Liver (tissue), 8 donors: ENCODE measurements at regions not wholly inside any gene's neighbourhood (a gene's known extent, or its start where the extent isn't known, plus 50 kb on each side); places are given as distances from the start of the nearest gene placed in this dataset.

Source experiments
- DNase-seq: peaks from one replicate; pipeline ENCODE4 v3.0.0-alpha.2; 2017; ENCODE audit warnings: low spot score
- H3K27ac ChIP-seq, 2 donors: one replicate each; pipeline ENCODE4 v1.7.0; 2013; ENCODE audit warnings: inconsistent platforms in 2 of 2, low read length in 2 of 2, control low read depth in 1 of 2, low read depth in 1 of 2, mild to moderate bottlenecking in 1 of 2
- H3K27me3 ChIP-seq, 4 donors: one replicate each; pipeline versions ENCODE4 v1.6.1 to v1.7.0; 2013; ENCODE audit warnings: low read length in 3 of 4, inconsistent platforms in 1 of 4, mild to moderate bottlenecking in 1 of 4, moderate library complexity in 1 of 4; ENCODE audit not compliant: control insufficient read depth in 4 of 4, insufficient read depth in 4 of 4
- H3K36me3 ChIP-seq, 4 donors: one replicate each; pipeline versions ENCODE4 v1.6.1 to v1.7.0; 2013; ENCODE audit warnings: low read length in 3 of 4, mild to moderate bottlenecking in 3 of 4, low read depth in 1 of 4, moderate library complexity in 1 of 4; ENCODE audit not compliant: control insufficient read depth in 4 of 4, insufficient read depth in 3 of 4
- H3K4me1 ChIP-seq, 4 donors: one replicate each; pipeline versions ENCODE4 v1.6.1 to v1.7.0; 2013; ENCODE audit warnings: low read length in 3 of 4, mild to moderate bottlenecking in 3 of 4, moderate library complexity in 1 of 4; ENCODE audit not compliant: control insufficient read depth in 4 of 4, insufficient read depth in 4 of 4
- H3K4me3 ChIP-seq, 3 donors: one replicate each; pipeline versions ENCODE4 v1.6.1 to v1.7.0; 2013; ENCODE audit warnings: low read length in 3 of 3, control low read depth in 1 of 3, low read depth in 1 of 3, mild to moderate bottlenecking in 1 of 3
- H3K9ac ChIP-seq, 2 donors: one replicate each; pipeline ENCODE4 v1.7.0; 2013; ENCODE audit warnings: low read length in 2 of 2, mild to moderate bottlenecking in 2 of 2, moderate library complexity in 2 of 2, control low read depth in 1 of 2, low read depth in 1 of 2
- H3K9me3 ChIP-seq, 4 donors: one replicate each; pipeline versions ENCODE4 v1.6.1 to v1.7.0; 2013; ENCODE audit warnings: low read length in 3 of 4; ENCODE audit not compliant: control insufficient read depth in 4 of 4
- ATF3 ChIP-seq: IDR thresholded peaks from 2 replicates; pipeline ENCODE4 v1.6.1; 2016; ENCODE audit warnings: antibody characterized with exemption
- CTCF ChIP-seq: fragments of 150-350 bp; IDR thresholded peaks from 2 replicates; pipeline ENCODE4 v1.5.1; 2017; ENCODE audit warnings: improper control_type of control experiment, low read depth, low read length; ENCODE audit not compliant: missing input control
- EGR1 ChIP-seq, 2 donors: IDR thresholded peaks; 2 replicates each; pipeline ENCODE4 v1.6.1; 2016 to 2018; ENCODE audit warnings: antibody characterized with exemption in 2 of 2, low read depth in 2 of 2
- FOXA1 ChIP-seq: IDR thresholded peaks from 2 replicates; pipeline ENCODE4 v1.6.1; 2016; ENCODE audit warnings: antibody characterized with exemption
- HNF4G ChIP-seq: IDR thresholded peaks from 2 replicates; pipeline ENCODE4 v1.6.1; 2016; ENCODE audit warnings: antibody characterized with exemption
- JUND ChIP-seq, 2 donors: IDR thresholded peaks; 2 replicates each; pipeline ENCODE4 v1.6.1; 2016; ENCODE audit warnings: antibody characterized with exemption in 2 of 2
- MAX ChIP-seq: IDR thresholded peaks from 2 replicates; pipeline ENCODE4 v1.6.1; 2016; ENCODE audit warnings: antibody characterized with exemption
- NR2F2 ChIP-seq: IDR thresholded peaks from 2 replicates; pipeline ENCODE4 v1.6.1; 2016; ENCODE audit warnings: antibody characterized with exemption
- RXRA ChIP-seq, 2 donors: IDR thresholded peaks; 2 replicates each; pipeline ENCODE4 v1.6.1; 2017 to 2018; ENCODE audit warnings: antibody characterized with exemption in 2 of 2, mild to moderate bottlenecking in 1 of 2
- SP1 ChIP-seq: IDR thresholded peaks from 2 replicates; pipeline ENCODE4 v1.6.1; 2018; ENCODE audit warnings: antibody characterized with exemption, mild to moderate bottlenecking
- TAF1 ChIP-seq: conservative IDR thresholded peaks from 2 replicates; pipeline ENCODE4 v1.6.1; 2016; ENCODE audit warnings: antibody characterized with exemption, mild to moderate bottlenecking
- YY1 ChIP-seq: IDR thresholded peaks from 2 replicates; pipeline ENCODE4 v1.6.1; 2016; ENCODE audit warnings: antibody characterized with exemption, mild to moderate bottlenecking
- ZBTB33 ChIP-seq: IDR thresholded peaks from 2 replicates; pipeline ENCODE4 v1.6.1; 2016; ENCODE audit warnings: antibody characterized with exemption
- WGBS: extraction: QIAGEN DNeasy Blood & Tissue Kit; methylation state at CpG from one replicate; pipeline ENCODE4 v1.1.7; 2013; 5-methylcytosine and 5-hydroxymethylcytosine counted together
- donor health status: healthy.
- donor health status: healthy.
- donor health status: healthy.
- donor health status: healthy.
- donor health status: healthy.

GRCh38 chr4:32002037-32002747 lies 1282.0 kb downstream of the PCDH7 start:
- Histone ChIP-seq H3K4me3 (no peak overlapping the region), H3K9me3 (no peaks in the 10 kb centered on the region), H3K27me3 (no peaks in the 10 kb centered on the region), H3K36me3 (no peaks in the 10 kb centered on the region), H3K4me1 (no peaks in the 10 kb centered on the region), H3K9ac (no peak overlapping the region), H3K27ac (no peak overlapping the region)
- DNase-seq: no peak
- TF ChIP-seq SP1 (no peak), NR2F2 (no peak), FOXA1 (no peak), CTCF (no peak), ATF3 (no peak), TAF1 (no peak)
- WGBS: 74% methylated on average over 6 of the region's 6 CpGs

GRCh38 chr4:32003548-32003947 lies 1283.4 kb downstream of the PCDH7 start:
- TF ChIP-seq YY1: no peak
- TF ChIP-seq FOXA1: no peak
- no peak for TF ChIP-seq EGR1 (IDR thresholded peaks at IDR 0.05; ENCODE audit: low read depth in 2 of 2)
- TF ChIP-seq HNF4G: no peak
- TF ChIP-seq JUND (IDR thresholded peaks at IDR 0.05): no peak
- TF ChIP-seq ATF3: no peak
- TF ChIP-seq RXRA (IDR thresholded peaks at IDR 0.05): no peak
- no peak for TF ChIP-seq MAX
- no peak for TF ChIP-seq ZBTB33
- H3K36me3 ChIP-seq: no peaks in the 10 kb centered on the region
- WGBS: 81% methylated on average over 1 of the region's 1 CpG
- H3K4me3 ChIP-seq: no peak overlapping the region
- H3K4me1 ChIP-seq: no peaks in the 10 kb centered on the region
- no peak for DNase-seq
- no peaks in the 10 kb centered on the region for H3K9me3 ChIP-seq
- H3K27ac ChIP-seq: no peak overlapping the region
- no peak overlapping the region for H3K9ac ChIP-seq
- no peaks in the 10 kb centered on the region for H3K27me3 ChIP-seq

GRCh38 chr4:32010221-32010620 lies 1290.1 kb downstream of the PCDH7 start:
- Histone ChIP-seq H3K4me3 (no peak overlapping the region), H3K27me3 (no peaks in the 10 kb centered on the region), H3K9me3 (no peaks in the 10 kb centered on the region), H3K4me1 (no peaks in the 10 kb centered on the region), H3K27ac (no peak overlapping the region), H3K36me3 (no peaks in the 10 kb centered on the region), H3K9ac (no peak overlapping the region)
- 86% methylated on average over 3 of the region's 3 CpGs for WGBS
- DNase-seq: no peak
- no peak for TF ChIP-seq ZBTB33
- no peak for TF ChIP-seq JUND (IDR thresholded peaks at IDR 0.05)
- TF ChIP-seq SP1: no peak
- no peak for TF ChIP-seq YY1
